NCI-H2196 treated with DMSO at 0.1 percent for 48 hours (cell line): ENCODE measurements at regions not wholly inside any gene's neighbourhood (a gene's known extent, or its start where the extent isn't known, plus 50 kb on each side); places are given as distances from the start of the nearest gene placed in this dataset.

Source experiments
- DNase-seq: peaks from one replicate; lab custom pipeline; 2025; ENCODE audit not compliant: unreplicated experiment; lab: John Stamatoyannopoulos, UW

GRCh38 chr18:75926811-75927210 is 499.3 kb upstream of the SMIM21 start:
- DNase-seq = no peak

- peak; percentile 5 for DNase-seq
These were observed 495.7 kb upstream of the SMIM21 start for GRCh38 chr18:75923169-75923568.

- DNase-seq = no peak
These were observed 489.1 kb upstream of the SMIM21 start for GRCh38 chr18:75916624-75916982.

- no peak for DNase-seq
These were observed 488.6 kb upstream of the SMIM21 start for GRCh38 chr18:75915941-75916623.

- DNase-seq = no peak
These were observed 485.3 kb upstream of the SMIM21 start for GRCh38 chr18:75912829-75913228.

- no peak for DNase-seq
These were observed 476.9 kb upstream of the SMIM21 start for GRCh38 chr18:75904416-75904815.

- DNase-seq = no peak
These were observed 471.1 kb upstream of the SMIM21 start for GRCh38 chr18:75898651-75899050.

GRCh38 chr18:75897386-75897785 is 469.9 kb upstream of the SMIM21 start:
- DNase-seq = no peak

- DNase-seq = peak; percentile 36
These were observed 469.4 kb upstream of the SMIM21 start for GRCh38 chr18:75896865-75897264.

- DNase-seq = no peak
These were observed 467.6 kb upstream of the SMIM21 start for GRCh38 chr18:75895135-75895534.

GRCh38 chr18:75884728-75885127 is 457.2 kb upstream of the SMIM21 start:
- DNase-seq = no peak

- no peak for DNase-seq
These were observed 453.5 kb upstream of the SMIM21 start for GRCh38 chr18:75880925-75881504.

GRCh38 chr18:75880266-75880665 is 452.8 kb upstream of the SMIM21 start:
- no peak for DNase-seq

GRCh38 chr18:75879196-75879595 is 451.7 kb upstream of the SMIM21 start:
- DNase-seq = no peak

GRCh38 chr18:75875559-75875958 is 448.1 kb upstream of the SMIM21 start:
- DNase-seq = no peak

GRCh38 chr18:75874401-75875089 is 447.0 kb upstream of the SMIM21 start:
- DNase-seq = no peak

GRCh38 chr18:75871596-75871995 is 444.1 kb upstream of the SMIM21 start:
- DNase-seq = no peak

GRCh38 chr18:75869162-75869561 is 441.7 kb upstream of the SMIM21 start:
- DNase-seq = no peak

GRCh38 chr18:75868031-75868430 is 440.5 kb upstream of the SMIM21 start:
- DNase-seq = no peak

GRCh38 chr18:75865639-75866038 is 438.1 kb upstream of the SMIM21 start:
- no peak for DNase-seq

- DNase-seq = no peak
These were observed 437.3 kb upstream of the SMIM21 start for GRCh38 chr18:75864816-75865215.

- DNase-seq = no peak
These were observed 436.2 kb upstream of the SMIM21 start for GRCh38 chr18:75863696-75864095.
